Tibial nerve (tissue), 4 donors: ENCODE measurements at regions not wholly inside any gene's neighbourhood (a gene's known extent, or its start where the extent isn't known, plus 50 kb on each side); places are given as distances from the start of the nearest gene placed in this dataset.

Experiments
- EP300 ChIP-seq, 2 donors: sonication (generic); formaldehyde crosslinking; IDR thresholded peaks; one replicate each; pipeline ENCODE4 v1.6.1; 2017; ENCODE audit warnings: antibody characterized with exemption in 2 of 2, mild to moderate bottlenecking in 1 of 2
- POLR2A ChIP-seq, 2 donors: fragments of 450-650 bp; IDR thresholded peaks; one replicate each; pipeline ENCODE4 v1.6.1; 2017; ENCODE audit warnings: antibody characterized with exemption in 2 of 2, mild to moderate bottlenecking in 2 of 2, moderate library complexity in 2 of 2
- TF ChIP-seq, protein P1 (sequence below), 5 experiments: fragments of 200-600 bp in 3 of 5; fragments of 450-650 bp in 2 of 5; sonication (generic) in 3 of 5; IDR thresholded peaks; one replicate each; pipeline ENCODE4 v1.5.1; 2016 to 2019; ENCODE audit warnings: antibody characterized with exemption in 5 of 5, mild to moderate bottlenecking in 3 of 5, moderate library complexity in 2 of 5

- TF ChIP-seq, protein P1, sequence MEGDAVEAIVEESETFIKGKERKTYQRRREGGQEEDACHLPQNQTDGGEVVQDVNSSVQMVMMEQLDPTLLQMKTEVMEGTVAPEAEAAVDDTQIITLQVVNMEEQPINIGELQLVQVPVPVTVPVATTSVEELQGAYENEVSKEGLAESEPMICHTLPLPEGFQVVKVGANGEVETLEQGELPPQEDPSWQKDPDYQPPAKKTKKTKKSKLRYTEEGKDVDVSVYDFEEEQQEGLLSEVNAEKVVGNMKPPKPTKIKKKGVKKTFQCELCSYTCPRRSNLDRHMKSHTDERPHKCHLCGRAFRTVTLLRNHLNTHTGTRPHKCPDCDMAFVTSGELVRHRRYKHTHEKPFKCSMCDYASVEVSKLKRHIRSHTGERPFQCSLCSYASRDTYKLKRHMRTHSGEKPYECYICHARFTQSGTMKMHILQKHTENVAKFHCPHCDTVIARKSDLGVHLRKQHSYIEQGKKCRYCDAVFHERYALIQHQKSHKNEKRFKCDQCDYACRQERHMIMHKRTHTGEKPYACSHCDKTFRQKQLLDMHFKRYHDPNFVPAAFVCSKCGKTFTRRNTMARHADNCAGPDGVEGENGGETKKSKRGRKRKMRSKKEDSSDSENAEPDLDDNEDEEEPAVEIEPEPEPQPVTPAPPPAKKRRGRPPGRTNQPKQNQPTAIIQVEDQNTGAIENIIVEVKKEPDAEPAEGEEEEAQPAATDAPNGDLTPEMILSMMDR (IDR thresholded peaks at IDR 0.05) = no peak
- TF ChIP-seq EP300 (IDR thresholded peaks at IDR 0.05) = no peak
- TF ChIP-seq POLR2A (IDR thresholded peaks at IDR 0.05) = no peak
These were observed 141.1 kb downstream of the AASDH start for GRCh38 chr4:56246233-56246610.
